ENCODE measurements at regions not wholly inside any gene's neighbourhood (a gene's known extent, or its start where the extent isn't known, plus 50 kb on each side); places are given as distances from the start of the nearest gene placed in this dataset.

DNA sequence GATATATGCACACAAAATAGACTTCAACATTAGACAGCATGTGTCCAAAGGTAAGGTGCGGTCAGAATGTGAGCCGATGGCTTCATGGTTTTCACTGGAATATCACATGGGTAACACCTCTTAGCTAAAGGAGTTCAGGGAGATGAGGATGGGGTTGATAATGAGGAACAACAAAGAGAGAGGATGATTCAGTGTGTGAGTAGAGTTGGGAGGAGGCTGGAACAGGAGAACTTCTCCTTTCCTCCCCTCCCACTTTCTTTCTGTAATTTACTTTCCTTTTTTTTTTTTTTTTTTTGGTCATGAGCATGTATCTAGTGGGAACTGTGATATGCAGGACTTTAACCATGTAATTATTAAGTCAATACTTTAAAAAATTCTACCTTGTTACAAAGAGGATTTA, 99.4 kb downstream of the FASLG start:
- DNase-seq, result no peak
- H3K9me3 ChIP-seq, result no peaks in the 10 kb centered on the region
- intact Hi-C loops (cut with DNase I), result no loop called here
- TF ChIP-seq, protein P1, sequence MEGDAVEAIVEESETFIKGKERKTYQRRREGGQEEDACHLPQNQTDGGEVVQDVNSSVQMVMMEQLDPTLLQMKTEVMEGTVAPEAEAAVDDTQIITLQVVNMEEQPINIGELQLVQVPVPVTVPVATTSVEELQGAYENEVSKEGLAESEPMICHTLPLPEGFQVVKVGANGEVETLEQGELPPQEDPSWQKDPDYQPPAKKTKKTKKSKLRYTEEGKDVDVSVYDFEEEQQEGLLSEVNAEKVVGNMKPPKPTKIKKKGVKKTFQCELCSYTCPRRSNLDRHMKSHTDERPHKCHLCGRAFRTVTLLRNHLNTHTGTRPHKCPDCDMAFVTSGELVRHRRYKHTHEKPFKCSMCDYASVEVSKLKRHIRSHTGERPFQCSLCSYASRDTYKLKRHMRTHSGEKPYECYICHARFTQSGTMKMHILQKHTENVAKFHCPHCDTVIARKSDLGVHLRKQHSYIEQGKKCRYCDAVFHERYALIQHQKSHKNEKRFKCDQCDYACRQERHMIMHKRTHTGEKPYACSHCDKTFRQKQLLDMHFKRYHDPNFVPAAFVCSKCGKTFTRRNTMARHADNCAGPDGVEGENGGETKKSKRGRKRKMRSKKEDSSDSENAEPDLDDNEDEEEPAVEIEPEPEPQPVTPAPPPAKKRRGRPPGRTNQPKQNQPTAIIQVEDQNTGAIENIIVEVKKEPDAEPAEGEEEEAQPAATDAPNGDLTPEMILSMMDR (IDR thresholded peaks at IDR 0.05), result no peak
- no peak for TF ChIP-seq POLR2A (IDR thresholded peaks at IDR 0.05)
- no peaks in the 10 kb centered on the region for H3K36me3 ChIP-seq
- H3K4me1 ChIP-seq, result no peaks in the 10 kb centered on the region
- 91 to 96% methylated on average over 2 of the region's 2 CpGs for WGBS, 2 donors
- no peaks in the 10 kb centered on the region for H3K27me3 ChIP-seq
- H3K27ac ChIP-seq, result no peak overlapping the region
- no peak overlapping the region for H3K4me3 ChIP-seq

DNA sequence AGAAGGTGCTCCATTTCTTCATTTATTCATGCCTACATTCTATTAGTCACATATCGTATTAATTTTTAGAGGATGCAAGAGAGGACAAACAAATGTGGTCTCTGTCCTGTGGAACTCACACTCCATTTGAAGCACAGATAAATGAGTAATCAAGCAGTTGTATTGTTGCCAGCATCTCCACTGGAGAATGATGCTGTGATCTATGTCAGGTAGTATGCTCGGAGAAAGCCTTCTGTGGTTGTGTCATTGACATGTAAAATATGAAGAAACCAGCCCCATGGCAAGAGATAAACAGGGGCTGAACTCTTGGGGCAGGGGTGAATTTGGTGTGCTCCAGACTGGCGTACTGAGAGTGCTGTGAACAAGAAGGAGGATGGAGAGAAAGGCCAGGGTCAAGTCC, 101.2 kb downstream of the FASLG start:
- Histone ChIP-seq H3K36me3 (no peaks in the 10 kb centered on the region), H3K27ac (no peak overlapping the region), H3K27me3 (no peaks in the 10 kb centered on the region), H3K4me1 (no peaks in the 10 kb centered on the region), H3K4me3 (no peak overlapping the region), H3K9me3 (no peaks in the 10 kb centered on the region)
- TF ChIP-seq POLR2A (IDR thresholded peaks at IDR 0.05), result no peak
- DNase-seq, result no peak
- WGBS, 2 donors, result 82 to 83% methylated on average over 3 of the region's 3 CpGs
- intact Hi-C loops (cut with DNase I), result no loop called here

DNA sequence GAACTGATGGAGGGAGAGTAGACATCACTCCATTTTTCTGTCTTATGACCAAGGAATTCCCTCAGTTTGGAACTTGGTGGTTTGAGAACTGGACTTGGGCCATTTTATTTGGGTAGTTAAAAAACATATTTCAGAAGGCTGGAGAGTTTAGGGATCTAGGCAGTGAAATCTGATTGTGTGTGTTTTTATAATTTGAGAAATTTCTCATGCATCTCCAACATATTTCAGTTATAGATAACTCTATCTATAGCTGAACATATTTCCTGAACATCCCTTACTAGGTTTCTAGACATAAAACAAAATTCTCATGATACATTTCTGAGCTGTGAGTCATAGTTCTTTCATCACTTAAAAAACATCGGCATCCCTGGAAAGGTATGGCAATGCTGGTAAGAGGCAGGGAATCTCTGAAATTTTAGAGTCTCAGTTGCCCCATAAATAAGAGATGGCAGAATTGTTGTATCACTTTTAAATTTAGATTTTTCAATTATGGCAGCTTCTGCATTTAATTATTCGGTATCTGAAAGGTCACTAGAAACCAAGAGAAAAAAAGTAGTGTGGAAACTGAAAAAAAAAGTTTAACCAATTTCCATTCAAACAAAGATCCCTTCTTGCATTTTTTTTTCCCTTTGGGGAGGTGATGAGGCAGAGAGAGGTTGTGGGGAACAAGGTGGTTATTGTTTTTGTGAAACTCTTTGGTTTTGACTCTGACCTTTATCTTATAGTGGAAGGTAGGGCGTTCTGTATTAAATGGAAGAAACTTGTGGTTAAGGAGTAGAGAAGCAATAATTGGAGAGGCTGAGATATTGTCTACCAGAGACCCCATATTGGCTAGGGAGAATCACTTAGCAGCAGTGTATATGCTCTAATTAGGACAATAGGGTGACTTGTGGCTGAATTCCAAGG, 102.9 kb downstream of the FASLG start:
- Histone ChIP-seq H3K9me3 (no peaks in the 10 kb centered on the region), H3K4me3 (no peak overlapping the region), H3K4me1 (no peaks in the 10 kb centered on the region), H3K36me3 (no peaks in the 10 kb centered on the region), H3K27ac (no peak overlapping the region), H3K27me3 (no peaks in the 10 kb centered on the region)
- no peak for TF ChIP-seq POLR2A (IDR thresholded peaks at IDR 0.05)
- TF ChIP-seq, protein P1 (IDR thresholded peaks at IDR 0.05), result no peak
- 53 to 68% methylated on average over 3 of the region's 3 CpGs for WGBS, 2 donors
- no peak for DNase-seq
- intact Hi-C loops (cut with DNase I), result no loop called here

DNA sequence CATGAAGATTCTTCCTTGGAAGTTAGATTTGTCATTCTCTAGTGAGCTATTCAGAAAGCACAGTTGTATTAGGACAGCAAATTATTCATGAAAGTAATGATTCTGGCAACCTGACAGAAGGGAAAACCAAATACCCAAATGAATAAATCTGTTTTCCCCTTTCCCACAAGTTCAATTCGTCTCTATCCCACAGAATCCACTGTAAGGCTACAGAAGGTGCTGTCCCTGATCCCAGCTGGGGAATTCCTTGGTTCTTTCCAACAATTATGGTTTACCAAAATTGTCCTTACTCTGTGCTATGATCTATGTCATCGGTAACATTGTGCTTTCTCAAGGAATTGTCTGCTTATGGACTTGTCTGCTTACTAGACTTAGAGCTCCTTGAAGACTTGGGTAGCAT, 104.2 kb downstream of the FASLG start:
- Histone ChIP-seq H3K4me3 (no peak overlapping the region), H3K27me3 (no peaks in the 10 kb centered on the region), H3K9me3 (no peaks in the 10 kb centered on the region), H3K27ac (no peak overlapping the region), H3K36me3 (no peaks in the 10 kb centered on the region), H3K4me1 (no peaks in the 10 kb centered on the region)
- intact Hi-C loops (cut with DNase I), result no loop called here
- 48 to 53% methylated on average over 2 of the region's 2 CpGs for WGBS, 2 donors
- no peak for DNase-seq
- TF ChIP-seq POLR2A (IDR thresholded peaks at IDR 0.05), result no peak
- TF ChIP-seq, protein P1 (IDR thresholded peaks at IDR 0.05), result no peak

DNA sequence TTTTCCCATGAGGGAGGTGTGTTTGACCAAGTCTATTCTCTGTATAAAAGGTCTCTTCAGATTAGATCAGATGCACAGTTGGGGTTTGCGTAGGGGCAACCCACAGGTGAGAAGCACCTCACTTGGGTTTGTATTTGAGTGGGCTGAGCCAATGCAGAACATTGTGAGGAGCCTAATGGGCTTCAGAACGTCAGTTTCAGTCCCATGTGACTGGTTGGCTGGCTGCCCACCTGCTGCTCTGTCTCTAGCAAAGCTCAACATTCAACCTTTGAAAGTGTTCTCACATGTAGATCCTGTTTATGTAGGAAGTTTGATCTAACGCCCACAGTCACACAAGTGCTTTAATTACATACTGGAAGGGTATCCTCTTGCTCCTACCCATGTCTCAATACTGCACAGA, 105.5 kb downstream of the FASLG start:
- no peak overlapping the region for H3K27ac ChIP-seq
- WGBS, 2 donors, result 52 to 58% methylated on average over 3 of the region's 3 CpGs
- TF ChIP-seq, protein P1 (IDR thresholded peaks at IDR 0.05), result no peak
- no peaks in the 10 kb centered on the region for H3K27me3 ChIP-seq
- H3K4me1 ChIP-seq, result no peaks in the 10 kb centered on the region
- DNase-seq, result no peak
- intact Hi-C loops (cut with DNase I), result no loop called here
- no peaks in the 10 kb centered on the region for H3K9me3 ChIP-seq
- no peak overlapping the region for H3K4me3 ChIP-seq
- no peaks in the 10 kb centered on the region for H3K36me3 ChIP-seq
